SK-N-MC (cell line): ENCODE measurements at regions not wholly inside any gene's neighbourhood (a gene's known extent, or its start where the extent isn't known, plus 50 kb on each side); places are given as distances from the start of the nearest gene placed in this dataset.

ENCODE experiments used
- EZH2 ChIP-seq: fragments of 200-600 bp; sonication (generic); IDR thresholded peaks from one replicate; pipeline ENCODE4 v1.6.1; 2017; ENCODE audit warnings: antibody characterized with exemption
- POLR2AphosphoS5 ChIP-seq: IDR thresholded peaks from 2 replicates; pipeline ENCODE4 v1.6.1; 2012; ENCODE audit warnings: mild to moderate bottlenecking, low read depth, low read length, borderline replicate concordance

DNA sequence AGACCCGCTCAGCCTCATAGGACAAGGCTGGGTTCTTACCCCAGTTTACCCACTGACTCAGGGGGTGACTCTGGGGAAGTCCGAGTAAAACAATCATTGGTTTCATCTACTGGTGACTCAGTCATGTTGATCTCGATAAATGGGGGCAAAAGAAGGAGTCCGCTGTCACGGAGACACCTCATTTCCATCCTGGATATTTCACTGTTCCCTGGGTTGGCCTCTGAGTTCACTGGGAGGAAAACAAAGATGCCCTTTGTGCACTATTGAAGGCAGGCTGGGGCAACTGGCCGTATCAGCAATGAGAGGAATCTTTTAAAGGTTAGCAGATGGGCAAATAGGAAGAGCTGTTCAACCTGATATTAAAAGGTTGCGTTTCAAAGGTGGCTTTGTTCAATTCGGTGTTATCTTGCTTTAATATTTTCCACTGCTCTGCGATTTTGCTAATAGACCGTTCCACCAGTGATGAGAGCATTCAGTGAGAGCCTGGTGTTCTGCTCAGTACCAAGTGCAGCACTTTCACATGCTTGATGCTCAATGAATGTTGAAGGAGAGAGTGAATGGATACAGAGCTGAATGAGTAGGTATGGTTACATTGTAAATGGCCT, 110.2 kb upstream of the EGFLAM start:
- no peak for TF ChIP-seq EZH2
- no peak for TF ChIP-seq POLR2AphosphoS5
